SK-N-SH (cell line): ENCODE measurements at regions not wholly inside any gene's neighbourhood (a gene's known extent, or its start where the extent isn't known, plus 50 kb on each side); places are given as distances from the start of the nearest gene placed in this dataset.

Experiments used
- CTCF ChIA-PET: fragments of 300-600, 350-600 bp; formaldehyde crosslinking; extraction: SDS; loops from one replicate; lab custom pipeline; 2021; lab: Yijun Ruan, JAX
- POLR2A ChIA-PET: fragments of 350-600 bp; sonication (Branson Sonifier 250); formaldehyde crosslinking; extraction: SDS; loops from one replicate; lab custom pipeline; 2020; ENCODE audit warnings: antibody characterized with exemption, inconsistent platforms; lab: Yijun Ruan, JAX
- DNase-seq: peaks from one replicate; pipeline ENCODE4 v3.0.0; 2012
- H2AFZ ChIP-seq: fragments of 200-600 bp; sonication (generic); 2 replicates; pipeline ENCODE4 v1.8.1; 2016; ENCODE audit warnings: antibody characterized with exemption, mild to moderate bottlenecking, low read depth
- H3F3A ChIP-seq: fragments of 200-600 bp; sonication (generic); replicated peaks from 2 replicates; pipeline ENCODE3; 2016; ENCODE audit warnings: antibody characterized with exemption, mild to moderate bottlenecking; ENCODE audit not compliant: insufficient read depth
- H3K27ac ChIP-seq, 2 experiments: fragments of 200-500 bp in 1 of 2; fragments of 200-600 bp in 1 of 2; sonication (Bioruptor generic) in 1 of 2; sonication (generic), shearing (Covaris generic) in 1 of 2; 2 replicates each; pipeline versions ENCODE4 v1.5.1 to v1.6.1; 2014 to 2016; ENCODE audit warnings: low read depth in 2 of 2, inconsistent platforms in 1 of 2, low read length in 1 of 2, mild to moderate bottlenecking in 1 of 2, mixed read lengths in 1 of 2
- H3K27me3 ChIP-seq: fragments of 200-600 bp; sonication (generic), shearing (Covaris generic); 2 replicates; pipeline ENCODE4 v1.6.1; 2016; ENCODE audit warnings: mixed run types; ENCODE audit not compliant: insufficient read depth
- H3K36me3 ChIP-seq, 2 experiments: fragments of 200-500 bp in 1 of 2; fragments of 200-600 bp in 1 of 2; sonication (Bioruptor generic) in 1 of 2; sonication (generic) in 1 of 2; replicated peaks in 1 of 2; 2 replicates each; pipeline versions ENCODE3 to v1.5.1; 2014 to 2016; ENCODE audit warnings: low read length in 1 of 2, mild to moderate bottlenecking in 1 of 2; ENCODE audit not compliant: insufficient read depth in 2 of 2, control insufficient read depth in 1 of 2
- H3K4me1 ChIP-seq, 2 experiments: fragments of 200-500 bp in 1 of 2; fragments of 200-600 bp in 1 of 2; sonication (Bioruptor generic) in 1 of 2; sonication (generic), shearing (Covaris generic) in 1 of 2; 2 replicates each; pipeline versions ENCODE4 v1.5.1 to v1.6.1; 2014 to 2016; ENCODE audit warnings: low read depth in 1 of 2, low read length in 1 of 2, mixed run types in 1 of 2; ENCODE audit not compliant: insufficient read depth in 2 of 2, control insufficient read depth in 1 of 2
- H3K4me2 ChIP-seq: fragments of 200-600 bp; sonication (generic), shearing (Covaris generic); 2 replicates; pipeline ENCODE4 v1.6.1; 2017; ENCODE audit warnings: mixed run types
- H3K4me3 ChIP-seq, 2 experiments: fragments of 200-500 bp in 1 of 2; fragments of 200-600 bp in 1 of 2; sonication (Bioruptor generic) in 1 of 2; sonication (generic), shearing (Covaris generic) in 1 of 2; 2 replicates each; pipeline versions ENCODE4 v1.5.1 to v1.8.1; 2014 to 2016; ENCODE audit warnings: low read depth in 2 of 2, inconsistent platforms in 1 of 2, low read length in 1 of 2, mild to moderate bottlenecking in 1 of 2, mixed read lengths in 1 of 2, moderate library complexity in 1 of 2
- H3K79me2 ChIP-seq: fragments of 200-600 bp; sonication (generic); 2 replicates; pipeline ENCODE4 v1.8.1; 2017; ENCODE audit warnings: mild to moderate bottlenecking; ENCODE audit not compliant: insufficient read depth
- H3K9ac ChIP-seq: fragments of 200-600 bp; sonication (generic); 2 replicates; pipeline ENCODE4 v1.6.1; 2017; ENCODE audit warnings: mixed run types
- H3K9me2 ChIP-seq: fragments of 200-600 bp; sonication (generic); 2 replicates; pipeline ENCODE4 v1.6.1; 2017; ENCODE audit warnings: mixed run types
- H3K9me3 ChIP-seq: fragments of 200-600 bp; sonication (generic); 2 replicates; pipeline ENCODE4 v1.6.1; 2017; ENCODE audit warnings: mixed run types, mild to moderate bottlenecking, moderate library complexity
- H4K20me1 ChIP-seq: fragments of 200-600 bp; sonication (generic); 2 replicates; pipeline ENCODE4 v1.6.1; 2017; ENCODE audit warnings: mild to moderate bottlenecking, mixed run types; ENCODE audit not compliant: insufficient read depth
- CTCF ChIP-seq: fragments of 200-600 bp; sonication (generic); IDR thresholded peaks from 2 replicates; pipeline ENCODE4 v1.6.1; 2017; ENCODE audit warnings: antibody characterized with exemption, mild to moderate bottlenecking, moderate library complexity
- ELF1 ChIP-seq: IDR thresholded peaks from 2 replicates; pipeline ENCODE4 v1.4.0; 2012
- EP300 ChIP-seq, 2 experiments: IDR thresholded peaks; 2 replicates each; pipeline versions ENCODE4 v1.4.0 to v1.6.1; 2012; ENCODE audit warnings: borderline replicate concordance in 1 of 2, low read depth in 1 of 2, low read length in 1 of 2
- EZH2phosphoT487 ChIP-seq: fragments of 200-600 bp; sonication (generic); IDR thresholded peaks from 2 replicates; pipeline ENCODE4 v1.6.1; 2017; ENCODE audit warnings: low read depth, mixed run types, mild to moderate bottlenecking, antibody characterized with exemption, moderate library complexity, borderline replicate concordance
- FOXM1 ChIP-seq: IDR thresholded peaks from 2 replicates; pipeline ENCODE4 v1.4.0; 2012; ENCODE audit warnings: low read depth, mild to moderate bottlenecking
- GABPA ChIP-seq: IDR thresholded peaks from 2 replicates; pipeline ENCODE4 v1.4.0; 2012; ENCODE audit warnings: low read depth, mild to moderate bottlenecking
- GATA2 ChIP-seq: sonication (generic); formaldehyde crosslinking; IDR thresholded peaks from 2 replicates; pipeline ENCODE4 v1.5.0; 2020; ENCODE audit warnings: mild to moderate bottlenecking, missing genetic modification reagents
- MAX ChIP-seq: IDR thresholded peaks from 2 replicates; pipeline ENCODE4 v1.4.0; 2012; ENCODE audit warnings: low read depth
- MEF2A ChIP-seq: IDR thresholded peaks from 2 replicates; pipeline ENCODE4 v1.4.0; 2012; ENCODE audit warnings: low read depth, borderline replicate concordance
- PBX3 ChIP-seq: IDR thresholded peaks from 2 replicates; pipeline ENCODE4; 2012
- RAD21 ChIP-seq: IDR thresholded peaks from 2 replicates; pipeline ENCODE4 v1.6.1; 2012; ENCODE audit warnings: mild to moderate bottlenecking, low read length
- RFX5 ChIP-seq: IDR thresholded peaks from 2 replicates; pipeline ENCODE4 v1.6.1; 2012; ENCODE audit warnings: mild to moderate bottlenecking, improper control_type of control experiment, low read length
- RXRA ChIP-seq: IDR thresholded peaks from 2 replicates; pipeline ENCODE4 v1.4.0; 2012; ENCODE audit warnings: low read depth, mild to moderate bottlenecking, borderline replicate concordance
- SMC3 ChIP-seq: IDR thresholded peaks from 2 replicates; pipeline ENCODE4 v1.6.1; 2012; ENCODE audit warnings: low read depth, low read length, improper control_type of control experiment
- TAF1 ChIP-seq: IDR thresholded peaks from 2 replicates; pipeline ENCODE4 v1.6.1; 2012; ENCODE audit warnings: low read depth, mild to moderate bottlenecking, low read length, moderate library complexity, borderline replicate concordance
- TCF12 ChIP-seq: IDR thresholded peaks from 2 replicates; pipeline ENCODE4 v1.4.0; 2012
- WGBS: methylation state at CpG from one replicate; pipeline ENCODE4 v1.1.6; 2017; ENCODE audit warnings: low lambda C conversion rate; 5-methylcytosine and 5-hydroxymethylcytosine counted together
- TF ChIP-seq, protein P1 (sequence below): IDR thresholded peaks from 2 replicates; pipeline ENCODE4 v1.4.0; 2012; ENCODE audit warnings: low read depth, borderline replicate concordance
- TF ChIP-seq, protein P2 (sequence below): IDR thresholded peaks from 2 replicates; pipeline ENCODE4 v1.6.1; 2012; ENCODE audit warnings: mild to moderate bottlenecking, low read depth, low read length, moderate library complexity

DNA sequence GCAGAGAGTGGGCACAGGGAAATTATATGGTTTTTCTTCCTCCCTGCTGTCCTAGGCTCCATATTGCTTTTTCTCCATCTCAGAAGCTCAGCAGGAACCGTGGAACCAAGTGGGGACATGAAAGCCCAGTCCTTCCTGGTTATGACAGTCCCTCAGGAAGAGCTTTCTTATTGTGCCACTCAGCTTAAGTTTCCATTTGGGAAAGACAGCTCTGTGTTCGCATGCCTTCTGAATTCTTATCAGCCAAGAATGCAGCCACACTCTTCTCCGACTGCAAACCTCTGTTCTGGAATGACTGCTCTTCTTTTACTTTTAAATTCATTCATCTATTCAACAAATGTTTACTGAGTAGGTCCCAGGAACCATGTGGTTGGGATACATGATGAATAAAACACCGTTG, 58.0 kb upstream of the PPARGC1A start (continued):
- TF ChIP-seq, protein P1, sequence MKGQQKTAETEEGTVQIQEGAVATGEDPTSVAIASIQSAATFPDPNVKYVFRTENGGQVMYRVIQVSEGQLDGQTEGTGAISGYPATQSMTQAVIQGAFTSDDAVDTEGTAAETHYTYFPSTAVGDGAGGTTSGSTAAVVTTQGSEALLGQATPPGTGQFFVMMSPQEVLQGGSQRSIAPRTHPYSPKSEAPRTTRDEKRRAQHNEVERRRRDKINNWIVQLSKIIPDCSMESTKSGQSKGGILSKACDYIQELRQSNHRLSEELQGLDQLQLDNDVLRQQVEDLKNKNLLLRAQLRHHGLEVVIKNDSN = no peak
- no peak for TF ChIP-seq EP300 (IDR thresholded peaks at IDR 0.05; ENCODE audit: borderline replicate concordance in 1 of 2, low read depth in 1 of 2, low read length in 1 of 2)
- no peak for TF ChIP-seq GABPA
- TF ChIP-seq CTCF = no peak

- Histone ChIP-seq H3K9ac (no peak overlapping the region), H3K9me2 (no peaks in the 10 kb centered on the region), H3K36me3 (no peaks in the 10 kb centered on the region), H3K79me2 (no peaks in the 10 kb centered on the region), H3F3A (no peaks in the 10 kb centered on the region), H3K4me3 (no peak overlapping the region), H3K9me3 (no peaks in the 10 kb centered on the region), H3K4me2 (no peak overlapping the region), H3K27ac (no peak overlapping the region), H3K4me1 (no peaks in the 10 kb centered on the region)
- WGBS = 84% methylated on average over 6 of the region's 6 CpGs
- POLR2A ChIA-PET = no interaction called here
- no peak for DNase-seq
- TF ChIP-seq RAD21 (no peak), MAX (no peak), EP300 (IDR thresholded peaks at IDR 0.05; ENCODE audit: borderline replicate concordance in 1 of 2, low read depth in 1 of 2, low read length in 1 of 2) (no peak), MEF2A (no peak), RFX5 (no peak), RXRA (no peak), EZH2phosphoT487 (no peak), SMC3 (no peak)
- TF ChIP-seq, all 33 proteins: peak for 0
- CTCF ChIA-PET = interaction anchor here (2.2 kb wide), 1 partner anchor 11 kb away, joined by 5 read pairs; no protein-coding TSS in a partner anchor
- H3K27me3 ChIP-seq = no peaks in the 10 kb centered on the region
- H2AFZ ChIP-seq = no peak overlapping the region
- H4K20me1 ChIP-seq = no peaks in the 10 kb centered on the region
Measured at GRCh38 chr4:23946299-23946698, 56.5 kb upstream of the PPARGC1A start.

DNA sequence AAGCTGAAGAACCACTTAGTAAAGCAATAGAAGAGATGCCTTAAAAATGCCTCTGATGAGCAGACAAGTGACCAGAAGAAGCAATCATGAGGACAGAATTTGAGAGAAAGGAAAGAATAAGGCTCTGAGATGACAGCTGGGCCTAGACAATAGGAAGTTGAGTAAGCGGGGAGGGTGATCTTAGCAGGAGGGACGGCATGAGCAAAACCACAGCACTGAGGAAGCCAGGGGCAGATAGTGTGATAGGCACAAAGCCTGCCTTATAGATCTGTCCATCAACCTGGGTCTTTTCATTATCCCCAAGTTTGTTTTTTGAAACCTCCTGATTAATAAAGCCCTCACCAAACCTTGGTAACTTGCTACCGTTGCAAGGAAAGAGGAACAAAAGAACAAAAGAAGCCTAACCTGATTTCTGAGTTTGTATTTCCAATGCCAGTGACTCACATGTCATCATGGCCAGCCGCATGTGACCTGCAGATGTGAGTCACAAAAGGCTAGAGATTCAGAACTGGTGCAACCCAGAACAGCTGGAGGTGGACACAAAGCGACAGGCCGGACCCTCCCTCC, 55.7 kb upstream of the PPARGC1A start:
- no peaks in the 10 kb centered on the region for H3K36me3 ChIP-seq
- no peak overlapping the region for H2AFZ ChIP-seq
- ChIA-PET CTCF (no interaction called here), POLR2A (no interaction called here)
- no peak overlapping the region for H3K4me2 ChIP-seq
- H4K20me1 ChIP-seq = no peaks in the 10 kb centered on the region
- TF ChIP-seq RAD21 = no peak
- no peak for TF ChIP-seq TCF12
- TF ChIP-seq, protein P2, sequence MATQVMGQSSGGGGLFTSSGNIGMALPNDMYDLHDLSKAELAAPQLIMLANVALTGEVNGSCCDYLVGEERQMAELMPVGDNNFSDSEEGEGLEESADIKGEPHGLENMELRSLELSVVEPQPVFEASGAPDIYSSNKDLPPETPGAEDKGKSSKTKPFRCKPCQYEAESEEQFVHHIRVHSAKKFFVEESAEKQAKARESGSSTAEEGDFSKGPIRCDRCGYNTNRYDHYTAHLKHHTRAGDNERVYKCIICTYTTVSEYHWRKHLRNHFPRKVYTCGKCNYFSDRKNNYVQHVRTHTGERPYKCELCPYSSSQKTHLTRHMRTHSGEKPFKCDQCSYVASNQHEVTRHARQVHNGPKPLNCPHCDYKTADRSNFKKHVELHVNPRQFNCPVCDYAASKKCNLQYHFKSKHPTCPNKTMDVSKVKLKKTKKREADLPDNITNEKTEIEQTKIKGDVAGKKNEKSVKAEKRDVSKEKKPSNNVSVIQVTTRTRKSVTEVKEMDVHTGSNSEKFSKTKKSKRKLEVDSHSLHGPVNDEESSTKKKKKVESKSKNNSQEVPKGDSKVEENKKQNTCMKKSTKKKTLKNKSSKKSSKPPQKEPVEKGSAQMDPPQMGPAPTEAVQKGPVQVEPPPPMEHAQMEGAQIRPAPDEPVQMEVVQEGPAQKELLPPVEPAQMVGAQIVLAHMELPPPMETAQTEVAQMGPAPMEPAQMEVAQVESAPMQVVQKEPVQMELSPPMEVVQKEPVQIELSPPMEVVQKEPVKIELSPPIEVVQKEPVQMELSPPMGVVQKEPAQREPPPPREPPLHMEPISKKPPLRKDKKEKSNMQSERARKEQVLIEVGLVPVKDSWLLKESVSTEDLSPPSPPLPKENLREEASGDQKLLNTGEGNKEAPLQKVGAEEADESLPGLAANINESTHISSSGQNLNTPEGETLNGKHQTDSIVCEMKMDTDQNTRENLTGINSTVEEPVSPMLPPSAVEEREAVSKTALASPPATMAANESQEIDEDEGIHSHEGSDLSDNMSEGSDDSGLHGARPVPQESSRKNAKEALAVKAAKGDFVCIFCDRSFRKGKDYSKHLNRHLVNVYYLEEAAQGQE = no peak
- no peak for TF ChIP-seq PBX3
- TF ChIP-seq TAF1 = no peak
- TF ChIP-seq EZH2phosphoT487 = no peak
- no peak for TF ChIP-seq GABPA
- TF ChIP-seq MEF2A = no peak
- TF ChIP-seq ELF1 = no peak
- no peak for TF ChIP-seq GATA2 (CRISPR knock-in tag)
- TF ChIP-seq FOXM1 = no peak
- WGBS = 40% methylated on average over 6 of the region's 6 CpGs
- H3K27me3 ChIP-seq = no peaks in the 10 kb centered on the region
- H3K4me1 ChIP-seq = no peaks in the 10 kb centered on the region
- H3K9me2 ChIP-seq = no peaks in the 10 kb centered on the region
- H3K9me3 ChIP-seq = no peaks in the 10 kb centered on the region
- no peaks in the 10 kb centered on the region for H3F3A ChIP-seq
- no peak overlapping the region for H3K27ac ChIP-seq
- no peak overlapping the region for H3K9ac ChIP-seq
- no peaks in the 10 kb centered on the region for H3K79me2 ChIP-seq
- DNase-seq = no peak
- H3K4me3 ChIP-seq = no peak overlapping the region
